GM19043 (cell line): ENCODE measurements at regions not wholly inside any gene's neighbourhood (a gene's known extent, or its start where the extent isn't known, plus 50 kb on each side); places are given as distances from the start of the nearest gene placed in this dataset.
A peak's percentile ranks its signal among the peaks of the same experiment; 100 is the strongest.
"Not testable (repeated sequence)": the region's sequence is repeated elsewhere in the genome, so short reads cannot be mapped to it uniquely, and the experiment has no call there.

Source experiments
- ATAC-seq: cut with Tn5 transposase; IDR thresholded peaks from one replicate; pipeline ENCODE4 v1.9.1; 2021; ENCODE audit warnings: low read depth; ENCODE audit not compliant: unreplicated experiment

GRCh38 chr9:27671636-27672035, 98.4 kb upstream of the C9orf72 start:
- ATAC-seq: no peak

- ATAC-seq: no peak
Observed at GRCh38 chr9:27672718-27673117, 99.4 kb upstream of the C9orf72 start.

GRCh38 chr9:27673641-27674040, 100.4 kb upstream of the C9orf72 start:
- no peak for ATAC-seq

- no peak for ATAC-seq
Observed at GRCh38 chr9:27675354-27675753, 102.1 kb upstream of the C9orf72 start.

GRCh38 chr9:27676827-27677226, 103.5 kb upstream of the C9orf72 start:
- ATAC-seq: no peak

- no peak for ATAC-seq
Observed at GRCh38 chr9:27679338-27679737, 106.1 kb upstream of the C9orf72 start.

- no peak for ATAC-seq
Observed at GRCh38 chr9:27683181-27683580, 109.9 kb upstream of the C9orf72 start.

- ATAC-seq: no peak
Observed at GRCh38 chr9:27688954-27689353, 115.7 kb upstream of the C9orf72 start.

- not testable (repeated sequence) for ATAC-seq
Observed at GRCh38 chr9:27690816-27691215, 117.5 kb upstream of the C9orf72 start.

GRCh38 chr9:27699621-27700020, 126.3 kb upstream of the C9orf72 start:
- no peak for ATAC-seq

- no peak for ATAC-seq
Observed at GRCh38 chr9:27701016-27701415, 127.7 kb upstream of the C9orf72 start.

- no peak for ATAC-seq
Observed at GRCh38 chr9:27701587-27701986, 128.3 kb upstream of the C9orf72 start.

GRCh38 chr9:27703216-27703980, 130.1 kb upstream of the C9orf72 start:
- no peak for ATAC-seq

- ATAC-seq: no peak
Observed at GRCh38 chr9:27711241-27711640, 138.0 kb upstream of the C9orf72 start.

GRCh38 chr9:27712806-27713205, 139.5 kb upstream of the C9orf72 start:
- ATAC-seq: no peak

GRCh38 chr9:27714388-27714787, 141.1 kb upstream of the C9orf72 start:
- no peak for ATAC-seq

- no peak for ATAC-seq
Observed at GRCh38 chr9:27715651-27716050, 142.4 kb upstream of the C9orf72 start.

- no peak for ATAC-seq
Observed at GRCh38 chr9:27717991-27718390, 144.7 kb upstream of the C9orf72 start.

- ATAC-seq: no peak
Observed at GRCh38 chr9:27719711-27720110, 146.4 kb upstream of the C9orf72 start.

- ATAC-seq: no peak
Observed at GRCh38 chr9:27722866-27723265, 149.6 kb upstream of the C9orf72 start.

- peak; percentile 74 for ATAC-seq
Observed at GRCh38 chr9:27726244-27727081, 153.2 kb upstream of the C9orf72 start.

- no peak for ATAC-seq
Observed at GRCh38 chr9:27732494-27732893, 159.2 kb upstream of the C9orf72 start.
